Liver (tissue), 8 donors: ENCODE measurements at regions not wholly inside any gene's neighbourhood (a gene's known extent, or its start where the extent isn't known, plus 50 kb on each side); places are given as distances from the start of the nearest gene placed in this dataset.

Experiments
- DNase-seq: peaks from one replicate; pipeline ENCODE4 v3.0.0-alpha.2; 2017; ENCODE audit warnings: low spot score
- H3K27ac ChIP-seq, 2 donors: one replicate each; pipeline ENCODE4 v1.7.0; 2013; ENCODE audit warnings: inconsistent platforms in 2 of 2, low read length in 2 of 2, control low read depth in 1 of 2, low read depth in 1 of 2, mild to moderate bottlenecking in 1 of 2
- H3K27me3 ChIP-seq, 4 donors: one replicate each; pipeline versions ENCODE4 v1.6.1 to v1.7.0; 2013; ENCODE audit warnings: low read length in 3 of 4, inconsistent platforms in 1 of 4, mild to moderate bottlenecking in 1 of 4, moderate library complexity in 1 of 4; ENCODE audit not compliant: control insufficient read depth in 4 of 4, insufficient read depth in 4 of 4
- H3K36me3 ChIP-seq, 4 donors: one replicate each; pipeline versions ENCODE4 v1.6.1 to v1.7.0; 2013; ENCODE audit warnings: low read length in 3 of 4, mild to moderate bottlenecking in 3 of 4, low read depth in 1 of 4, moderate library complexity in 1 of 4; ENCODE audit not compliant: control insufficient read depth in 4 of 4, insufficient read depth in 3 of 4
- H3K4me1 ChIP-seq, 4 donors: one replicate each; pipeline versions ENCODE4 v1.6.1 to v1.7.0; 2013; ENCODE audit warnings: low read length in 3 of 4, mild to moderate bottlenecking in 3 of 4, moderate library complexity in 1 of 4; ENCODE audit not compliant: control insufficient read depth in 4 of 4, insufficient read depth in 4 of 4
- H3K4me3 ChIP-seq, 3 donors: one replicate each; pipeline versions ENCODE4 v1.6.1 to v1.7.0; 2013; ENCODE audit warnings: low read length in 3 of 3, control low read depth in 1 of 3, low read depth in 1 of 3, mild to moderate bottlenecking in 1 of 3
- H3K9ac ChIP-seq, 2 donors: one replicate each; pipeline ENCODE4 v1.7.0; 2013; ENCODE audit warnings: low read length in 2 of 2, mild to moderate bottlenecking in 2 of 2, moderate library complexity in 2 of 2, control low read depth in 1 of 2, low read depth in 1 of 2
- H3K9me3 ChIP-seq, 4 donors: one replicate each; pipeline versions ENCODE4 v1.6.1 to v1.7.0; 2013; ENCODE audit warnings: low read length in 3 of 4; ENCODE audit not compliant: control insufficient read depth in 4 of 4
- EGR1 ChIP-seq, 2 donors: IDR thresholded peaks; 2 replicates each; pipeline ENCODE4 v1.6.1; 2016 to 2018; ENCODE audit warnings: antibody characterized with exemption in 2 of 2, low read depth in 2 of 2
- FOXA1 ChIP-seq: IDR thresholded peaks from 2 replicates; pipeline ENCODE4 v1.6.1; 2016; ENCODE audit warnings: antibody characterized with exemption
- FOXA2 ChIP-seq: IDR thresholded peaks from 2 replicates; pipeline ENCODE4 v1.6.1; 2016; ENCODE audit warnings: antibody characterized with exemption
- GABPA ChIP-seq, 2 donors: IDR thresholded peaks in 1 of 2; conservative IDR thresholded peaks in 1 of 2; 2 replicates each; pipeline ENCODE4 v1.6.1; 2016; ENCODE audit warnings: antibody characterized with exemption in 2 of 2, mild to moderate bottlenecking in 1 of 2, moderate library complexity in 1 of 2
- HNF4A ChIP-seq, 2 donors: conservative IDR thresholded peaks; 2 replicates each; pipeline ENCODE4 v1.6.1; 2016; ENCODE audit warnings: antibody characterized with exemption in 2 of 2, mild to moderate bottlenecking in 2 of 2
- HNF4G ChIP-seq: IDR thresholded peaks from 2 replicates; pipeline ENCODE4 v1.6.1; 2016; ENCODE audit warnings: antibody characterized with exemption
- JUND ChIP-seq, 2 donors: IDR thresholded peaks; 2 replicates each; pipeline ENCODE4 v1.6.1; 2016; ENCODE audit warnings: antibody characterized with exemption in 2 of 2
- NR2F2 ChIP-seq: IDR thresholded peaks from 2 replicates; pipeline ENCODE4 v1.6.1; 2016; ENCODE audit warnings: antibody characterized with exemption
- RXRA ChIP-seq, 2 donors: IDR thresholded peaks; 2 replicates each; pipeline ENCODE4 v1.6.1; 2017 to 2018; ENCODE audit warnings: antibody characterized with exemption in 2 of 2, mild to moderate bottlenecking in 1 of 2
- SP1 ChIP-seq: IDR thresholded peaks from 2 replicates; pipeline ENCODE4 v1.6.1; 2018; ENCODE audit warnings: antibody characterized with exemption, mild to moderate bottlenecking
- TAF1 ChIP-seq: conservative IDR thresholded peaks from 2 replicates; pipeline ENCODE4 v1.6.1; 2016; ENCODE audit warnings: antibody characterized with exemption, mild to moderate bottlenecking
- YY1 ChIP-seq: IDR thresholded peaks from 2 replicates; pipeline ENCODE4 v1.6.1; 2016; ENCODE audit warnings: antibody characterized with exemption, mild to moderate bottlenecking
- WGBS: extraction: QIAGEN DNeasy Blood & Tissue Kit; methylation state at CpG from one replicate; pipeline ENCODE4 v1.1.7; 2013; 5-methylcytosine and 5-hydroxymethylcytosine counted together
- TF ChIP-seq, protein P1 (sequence below): IDR thresholded peaks from 2 replicates; pipeline ENCODE4 v1.6.1; 2016; ENCODE audit warnings: antibody characterized with exemption
- TF ChIP-seq, protein P2 (sequence below): IDR thresholded peaks from 2 replicates; pipeline ENCODE4 v1.6.1; 2016; ENCODE audit warnings: antibody characterized with exemption, mild to moderate bottlenecking
- TF ChIP-seq, protein P3 (sequence below): fragments of 150-350 bp; IDR thresholded peaks from 2 replicates; pipeline ENCODE4 v1.5.1; 2017; ENCODE audit warnings: improper control_type of control experiment, low read depth, low read length; ENCODE audit not compliant: missing input control
- TF ChIP-seq, protein P4 (sequence below): IDR thresholded peaks from 2 replicates; pipeline ENCODE4 v1.6.1; 2016; ENCODE audit warnings: antibody characterized with exemption
- donor health status: healthy.
- donor health status: healthy.
- donor health status: healthy.
- donor health status: healthy.
- donor health status: healthy.

DNA sequence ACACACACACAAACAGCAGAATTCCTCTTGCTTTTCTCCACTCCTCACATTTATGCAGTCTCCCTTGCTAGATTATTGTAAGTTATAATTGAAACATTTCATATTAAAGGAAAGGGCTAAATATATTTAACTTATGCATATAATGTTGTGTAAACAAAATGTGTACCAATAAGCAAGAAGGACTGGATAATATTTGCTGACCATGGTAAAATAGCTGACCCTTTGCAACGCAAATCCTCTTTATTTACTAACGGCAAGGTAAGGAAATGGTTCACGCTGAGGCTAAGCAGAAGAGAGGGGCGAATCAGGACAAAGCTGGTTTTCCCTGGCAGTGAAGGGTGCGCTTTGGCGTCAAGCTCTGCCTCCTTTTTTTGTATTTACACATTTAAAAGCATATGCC lies 154.2 kb upstream of the IRX4 start:
- H3K27me3 ChIP-seq: no peaks in the 10 kb centered on the region
- DNase-seq: no peak
- no peak overlapping the region for H3K4me3 ChIP-seq
- no peak overlapping the region for H3K9ac ChIP-seq
- H3K4me1 ChIP-seq: peaks cover 0 to 4% (median 2%) of the 10 kb centered on the region in 4 donors
- H3K9me3 ChIP-seq: peaks cover 0 to 2% (median 0%) of the 10 kb centered on the region in 4 donors
- WGBS: 61% methylated on average over 6 of the region's 6 CpGs
- H3K36me3 ChIP-seq: no peaks in the 10 kb centered on the region
- H3K27ac ChIP-seq: no peak overlapping the region
- TF ChIP-seq, protein P1, sequence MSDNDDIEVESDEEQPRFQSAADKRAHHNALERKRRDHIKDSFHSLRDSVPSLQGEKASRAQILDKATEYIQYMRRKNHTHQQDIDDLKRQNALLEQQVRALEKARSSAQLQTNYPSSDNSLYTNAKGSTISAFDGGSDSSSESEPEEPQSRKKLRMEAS: no peak
- TF ChIP-seq, protein P2, sequence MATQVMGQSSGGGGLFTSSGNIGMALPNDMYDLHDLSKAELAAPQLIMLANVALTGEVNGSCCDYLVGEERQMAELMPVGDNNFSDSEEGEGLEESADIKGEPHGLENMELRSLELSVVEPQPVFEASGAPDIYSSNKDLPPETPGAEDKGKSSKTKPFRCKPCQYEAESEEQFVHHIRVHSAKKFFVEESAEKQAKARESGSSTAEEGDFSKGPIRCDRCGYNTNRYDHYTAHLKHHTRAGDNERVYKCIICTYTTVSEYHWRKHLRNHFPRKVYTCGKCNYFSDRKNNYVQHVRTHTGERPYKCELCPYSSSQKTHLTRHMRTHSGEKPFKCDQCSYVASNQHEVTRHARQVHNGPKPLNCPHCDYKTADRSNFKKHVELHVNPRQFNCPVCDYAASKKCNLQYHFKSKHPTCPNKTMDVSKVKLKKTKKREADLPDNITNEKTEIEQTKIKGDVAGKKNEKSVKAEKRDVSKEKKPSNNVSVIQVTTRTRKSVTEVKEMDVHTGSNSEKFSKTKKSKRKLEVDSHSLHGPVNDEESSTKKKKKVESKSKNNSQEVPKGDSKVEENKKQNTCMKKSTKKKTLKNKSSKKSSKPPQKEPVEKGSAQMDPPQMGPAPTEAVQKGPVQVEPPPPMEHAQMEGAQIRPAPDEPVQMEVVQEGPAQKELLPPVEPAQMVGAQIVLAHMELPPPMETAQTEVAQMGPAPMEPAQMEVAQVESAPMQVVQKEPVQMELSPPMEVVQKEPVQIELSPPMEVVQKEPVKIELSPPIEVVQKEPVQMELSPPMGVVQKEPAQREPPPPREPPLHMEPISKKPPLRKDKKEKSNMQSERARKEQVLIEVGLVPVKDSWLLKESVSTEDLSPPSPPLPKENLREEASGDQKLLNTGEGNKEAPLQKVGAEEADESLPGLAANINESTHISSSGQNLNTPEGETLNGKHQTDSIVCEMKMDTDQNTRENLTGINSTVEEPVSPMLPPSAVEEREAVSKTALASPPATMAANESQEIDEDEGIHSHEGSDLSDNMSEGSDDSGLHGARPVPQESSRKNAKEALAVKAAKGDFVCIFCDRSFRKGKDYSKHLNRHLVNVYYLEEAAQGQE: no peak
- TF ChIP-seq NR2F2 (no peak), RXRA (IDR thresholded peaks at IDR 0.05) (no peak)

DNA sequence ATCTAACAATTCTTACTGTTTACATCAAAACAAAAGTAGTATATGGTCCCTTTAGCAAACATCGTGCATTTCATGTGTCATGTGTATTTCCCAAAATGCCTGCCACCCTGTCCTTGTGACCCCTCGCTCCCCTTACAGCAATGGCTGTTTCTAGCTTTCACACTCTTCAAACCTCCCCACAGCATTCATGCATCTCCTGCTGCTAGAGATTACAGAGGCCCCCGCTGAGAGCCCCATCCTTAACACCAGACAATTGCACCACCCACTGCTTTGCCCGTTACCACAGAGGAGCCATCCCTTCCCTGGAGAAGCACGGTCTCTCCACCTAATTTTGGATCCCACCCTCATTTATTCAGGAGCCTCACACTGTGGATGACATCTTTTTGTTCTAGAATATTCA lies 149.7 kb upstream of the IRX4 start:
- peaks cover 0 to 3% (median 1%) of the 10 kb centered on the region in 4 donors for H3K27me3 ChIP-seq
- H3K4me3 ChIP-seq: no peak overlapping the region
- 45% methylated on average over 5 of the region's 5 CpGs for WGBS
- no peak overlapping the region for H3K9ac ChIP-seq
- no peak overlapping the region for H3K27ac ChIP-seq
- H3K9me3 ChIP-seq: peaks cover 0 to 2% (median 0%) of the 10 kb centered on the region in 4 donors
- no peak for TF ChIP-seq RXRA (IDR thresholded peaks at IDR 0.05)
- TF ChIP-seq FOXA2: no peak
- no peak for TF ChIP-seq SP1
- no peak for TF ChIP-seq GABPA (IDR thresholded peaks at IDR 0.05 in 1 of 2, conservative IDR thresholded peaks at IDR 0.05 in 1 of 2)
- TF ChIP-seq, protein P3, sequence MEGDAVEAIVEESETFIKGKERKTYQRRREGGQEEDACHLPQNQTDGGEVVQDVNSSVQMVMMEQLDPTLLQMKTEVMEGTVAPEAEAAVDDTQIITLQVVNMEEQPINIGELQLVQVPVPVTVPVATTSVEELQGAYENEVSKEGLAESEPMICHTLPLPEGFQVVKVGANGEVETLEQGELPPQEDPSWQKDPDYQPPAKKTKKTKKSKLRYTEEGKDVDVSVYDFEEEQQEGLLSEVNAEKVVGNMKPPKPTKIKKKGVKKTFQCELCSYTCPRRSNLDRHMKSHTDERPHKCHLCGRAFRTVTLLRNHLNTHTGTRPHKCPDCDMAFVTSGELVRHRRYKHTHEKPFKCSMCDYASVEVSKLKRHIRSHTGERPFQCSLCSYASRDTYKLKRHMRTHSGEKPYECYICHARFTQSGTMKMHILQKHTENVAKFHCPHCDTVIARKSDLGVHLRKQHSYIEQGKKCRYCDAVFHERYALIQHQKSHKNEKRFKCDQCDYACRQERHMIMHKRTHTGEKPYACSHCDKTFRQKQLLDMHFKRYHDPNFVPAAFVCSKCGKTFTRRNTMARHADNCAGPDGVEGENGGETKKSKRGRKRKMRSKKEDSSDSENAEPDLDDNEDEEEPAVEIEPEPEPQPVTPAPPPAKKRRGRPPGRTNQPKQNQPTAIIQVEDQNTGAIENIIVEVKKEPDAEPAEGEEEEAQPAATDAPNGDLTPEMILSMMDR: no peak
- TF ChIP-seq EGR1 (IDR thresholded peaks at IDR 0.05; ENCODE audit: low read depth in 2 of 2): no peak
- TF ChIP-seq, protein P2: no peak
- no peak for TF ChIP-seq JUND (IDR thresholded peaks at IDR 0.05)
- TF ChIP-seq NR2F2: no peak
- no peak for TF ChIP-seq FOXA1
- no peak for TF ChIP-seq YY1
- no peak for TF ChIP-seq TAF1
- TF ChIP-seq, protein P4, sequence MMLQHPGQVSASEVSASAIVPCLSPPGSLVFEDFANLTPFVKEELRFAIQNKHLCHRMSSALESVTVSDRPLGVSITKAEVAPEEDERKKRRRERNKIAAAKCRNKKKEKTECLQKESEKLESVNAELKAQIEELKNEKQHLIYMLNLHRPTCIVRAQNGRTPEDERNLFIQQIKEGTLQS: no peak
- TF ChIP-seq HNF4A (conservative IDR thresholded peaks at IDR 0.05): no peak
- TF ChIP-seq HNF4G: no peak
- H3K4me1 ChIP-seq: no peaks in the 10 kb centered on the region
- H3K36me3 ChIP-seq: no peaks in the 10 kb centered on the region
- DNase-seq: no peak
